ENCODE measurements at regions not wholly inside any gene's neighbourhood (a gene's known extent, or its start where the extent isn't known, plus 50 kb on each side); places are given as distances from the start of the nearest gene placed in this dataset.

- H3K9me3 ChIP-seq (replicated peaks in 1 of 11), result peaks cover 12 to 37% (median 17%) of the 10 kb centered on the region in 11 experiments; a peak in 14 of 22 replicates
- no peak for TF ChIP-seq Cebpa-rat (IDR thresholded peaks at IDR 0.05)
- no peak overlapping the region for H3K9ac ChIP-seq
- H3K36me3 ChIP-seq, result no peaks in the 10 kb centered on the region
- H3K4me2 ChIP-seq, result no peak overlapping the region
- no peaks in the 10 kb centered on the region for H4K20me1 ChIP-seq
- no peak overlapping the region for H3K27ac ChIP-seq
- H3K4me3 ChIP-seq, result no peak overlapping the region
- H3K4me1 ChIP-seq, result no peaks in the 10 kb centered on the region
- no peaks in the 10 kb centered on the region for H3K27me3 ChIP-seq
Observed at GRCh38 chr2:105655244-105655643, 89.5 kb upstream of the NCK2 start.

GRCh38 chr2:105654474-105655004, 90.2 kb upstream of the NCK2 start:
- H4K20me1 ChIP-seq, result no peaks in the 10 kb centered on the region
- no peaks in the 10 kb centered on the region for H3K4me1 ChIP-seq
- no peak overlapping the region for H3K4me3 ChIP-seq

GRCh38 chr2:105653302-105653701, 91.4 kb upstream of the NCK2 start:
- no peaks in the 10 kb centered on the region for H3K4me1 ChIP-seq
- no peak overlapping the region for H3K27ac ChIP-seq
- H3K27me3 ChIP-seq, result no peaks in the 10 kb centered on the region
- H3K9me3 ChIP-seq (replicated peaks in 1 of 11), result peaks cover 0 to 17% (median 3%) of the 10 kb centered on the region in 11 experiments; a peak in 10 of 22 replicates
- H3K36me3 ChIP-seq, result no peaks in the 10 kb centered on the region
- no peak overlapping the region for H3K4me2 ChIP-seq
- H3K9ac ChIP-seq, result no peak overlapping the region
- no peaks in the 10 kb centered on the region for H4K20me1 ChIP-seq
- no peak for TF ChIP-seq Cebpa-rat (IDR thresholded peaks at IDR 0.05)
- H3K4me3 ChIP-seq, result no peak overlapping the region

More at GRCh38 chr2:105654474-105655004, 90.2 kb upstream of the NCK2 start:
- Histone ChIP-seq H3K27ac (no peak overlapping the region), H3K9ac (no peak overlapping the region), H3K27me3 (no peaks in the 10 kb centered on the region), H3K4me2 (no peak overlapping the region), H3K36me3 (no peaks in the 10 kb centered on the region), H3K9me3 (replicated peaks in 1 of 11) (peaks cover 8 to 30% (median 13%) of the 10 kb centered on the region in 11 experiments; a peak in 12 of 22 replicates)
- TF ChIP-seq Cebpa-rat (IDR thresholded peaks at IDR 0.05), result no peak

GRCh38 chr2:105652014-105652796, 92.5 kb upstream of the NCK2 start:
- no peak for TF ChIP-seq Cebpa-rat (IDR thresholded peaks at IDR 0.05)

GRCh38 chr2:105649534-105649933, 95.2 kb upstream of the NCK2 start:
- TF ChIP-seq Cebpa-rat (IDR thresholded peaks at IDR 0.05), result no peak
- Histone ChIP-seq H3K36me3 (no peaks in the 10 kb centered on the region), H3K4me1 (peaks cover 0 to 13% (median 8%) of the 10 kb centered on the region in 10 experiments; a peak in 10 of 20 replicates), H3K27ac (no peak overlapping the region), H3K9me3 (replicated peaks in 1 of 11) (peaks cover 0 to 7% (median 0%) of the 10 kb centered on the region in 11 experiments; a peak in 5 of 22 replicates), H3K9ac (no peak overlapping the region), H3K4me3 (no peak overlapping the region), H3K27me3 (no peaks in the 10 kb centered on the region), H3K4me2 (no peak overlapping the region), H4K20me1 (no peaks in the 10 kb centered on the region)

More at GRCh38 chr2:105652014-105652796, 92.5 kb upstream of the NCK2 start:
- Histone ChIP-seq H3K9ac (no peak overlapping the region), H3K4me1 (no peaks in the 10 kb centered on the region), H3K4me3 (no peak overlapping the region), H3K9me3 (replicated peaks in 1 of 11) (peaks cover 0 to 10% (median 3%) of the 10 kb centered on the region in 11 experiments; a peak in 8 of 22 replicates), H3K4me2 (no peak overlapping the region), H4K20me1 (no peaks in the 10 kb centered on the region), H3K27me3 (no peaks in the 10 kb centered on the region), H3K27ac (no peak overlapping the region), H3K36me3 (no peaks in the 10 kb centered on the region)

GRCh38 chr2:105647731-105648130, 97.0 kb upstream of the NCK2 start:
- TF ChIP-seq Cebpa-rat (IDR thresholded peaks at IDR 0.05), result no peak
- Histone ChIP-seq H3K27me3 (no peaks in the 10 kb centered on the region), H3K4me1 (peaks cover 0 to 13% (median 8%) of the 10 kb centered on the region in 10 experiments; a peak in 10 of 20 replicates), H3K27ac (no peak overlapping the region), H3K9me3 (replicated peaks in 1 of 11) (peaks cover 0 to 7% (median 0%) of the 10 kb centered on the region in 11 experiments; a peak in 5 of 22 replicates), H4K20me1 (no peaks in the 10 kb centered on the region), H3K9ac (no peak overlapping the region), H3K36me3 (no peaks in the 10 kb centered on the region), H3K4me2 (no peak overlapping the region), H3K4me3 (no peak overlapping the region)

GRCh38 chr2:105646774-105647076, 98.0 kb upstream of the NCK2 start:
- Histone ChIP-seq H3K27ac (no peak overlapping the region), H3K27me3 (no peaks in the 10 kb centered on the region), H3K9ac (no peak overlapping the region), H3K4me3 (no peak overlapping the region), H4K20me1 (no peaks in the 10 kb centered on the region), H3K9me3 (replicated peaks in 1 of 11) (peaks cover 0 to 7% (median 0%) of the 10 kb centered on the region in 11 experiments; a peak in 5 of 22 replicates), H3K36me3 (no peaks in the 10 kb centered on the region), H3K4me1 (peaks cover 0 to 13% (median 8%) of the 10 kb centered on the region in 10 experiments; a peak in 10 of 20 replicates), H3K4me2 (no peak overlapping the region)
- no peak for TF ChIP-seq Cebpa-rat (IDR thresholded peaks at IDR 0.05)

- TF ChIP-seq Cebpa-rat (IDR thresholded peaks at IDR 0.05), result no peak
- Histone ChIP-seq H3K27ac (no peak overlapping the region), H3K4me3 (no peak overlapping the region), H3K4me1 (peaks cover 0 to 13% (median 8%) of the 10 kb centered on the region in 10 experiments; a peak in 10 of 20 replicates), H3K27me3 (no peaks in the 10 kb centered on the region), H3K9ac (no peak overlapping the region), H4K20me1 (no peaks in the 10 kb centered on the region), H3K4me2 (peak overlapping the region in 2 of 11 experiments; percentile 26 to 44; a peak in 2 of 22 replicates), H3K9me3 (replicated peaks in 1 of 11) (peaks cover 0 to 7% (median 0%) of the 10 kb centered on the region in 11 experiments; a peak in 5 of 22 replicates), H3K36me3 (no peaks in the 10 kb centered on the region)
Observed at GRCh38 chr2:105645938-105646773, 98.6 kb upstream of the NCK2 start.

Measured in BLaER1 treated with 17β-estradiol and CSF1 and Interleukin-3, amounts not matched to agents 10 nM and 100 nM (cell line).